HEK293 (cell line): ENCODE measurements at regions not wholly inside any gene's neighbourhood (a gene's known extent, or its start where the extent isn't known, plus 50 kb on each side); places are given as distances from the start of the nearest gene placed in this dataset.

Source experiments
- CTCF ChIA-PET: fragments of 350-600 bp; formaldehyde crosslinking; extraction: SDS; loops from one replicate; lab custom pipeline; 2021; ENCODE audit warnings: antibody characterized with exemption; lab: Yijun Ruan, JAX
- POLR2A ChIA-PET: fragments of 300-600 bp; formaldehyde crosslinking; extraction: SDS; loops from one replicate; lab custom pipeline; 2020; ENCODE audit warnings: antibody characterized with exemption, inconsistent platforms; lab: Yijun Ruan, JAX
- H3K27ac ChIP-seq: fragments of 200-500 bp; sonication (Bioruptor generic); 2 replicates; pipeline ENCODE4 v1.5.1; 2014; ENCODE audit warnings: low read depth, low read length, control low read depth, inconsistent platforms; ENCODE audit errors: extremely low read depth
- H3K36me3 ChIP-seq, 2 experiments: fragments of 200-500 bp in 1 of 2; sonication (Bioruptor generic) in 1 of 2; 1 replicate in 1 of 2; 2 replicates in 1 of 2; pipeline ENCODE4 v1.5.1; 2014 to 2017; ENCODE audit warnings: inconsistent platforms in 2 of 2, low read length in 2 of 2; ENCODE audit not compliant: control insufficient read depth in 2 of 2, insufficient read depth in 1 of 2
- H3K4me1 ChIP-seq: fragments of 200-500 bp; sonication (Bioruptor generic); 2 replicates; pipeline ENCODE4 v1.5.1; 2014; ENCODE audit warnings: mild to moderate bottlenecking, low read length, inconsistent platforms; ENCODE audit not compliant: control insufficient read depth, insufficient read depth
- H3K4me3 ChIP-seq: 2 replicates; pipeline ENCODE4 v1.5.1; 2011; ENCODE audit warnings: low read depth, mild to moderate bottlenecking, control low read depth, low read length, moderate library complexity
- H3K9me3 ChIP-seq: fragments of 200-500 bp; sonication (Bioruptor generic); 2 replicates; pipeline ENCODE4 v1.5.1; 2014; ENCODE audit warnings: low read depth, low read length, inconsistent platforms; ENCODE audit not compliant: control insufficient read depth, insufficient read depth
- FEZF1 ChIP-seq: fragments of 450-650 bp; formaldehyde crosslinking; IDR thresholded peaks from 2 replicates; pipeline ENCODE4 v1.5.1; 2016; ENCODE audit warnings: missing biosample characterization, missing genetic modification characterization
- GLIS1 ChIP-seq: fragments of 450-650 bp; formaldehyde crosslinking; IDR thresholded peaks from 2 replicates; pipeline ENCODE4 v1.5.1; 2016; ENCODE audit warnings: missing biosample characterization, missing genetic modification characterization
- REPIN1 ChIP-seq: fragments of 450-650 bp; formaldehyde crosslinking; IDR thresholded peaks from 2 replicates; pipeline ENCODE4 v1.5.1; 2017; ENCODE audit warnings: missing biosample characterization, missing genetic modification characterization, low read depth
- TCF7L2 ChIP-seq: IDR thresholded peaks from 2 replicates; pipeline ENCODE4 v1.6.1; 2011; ENCODE audit warnings: low read depth, mild to moderate bottlenecking, inconsistent platforms, low read length, moderate library complexity, borderline replicate concordance
- ZBTB48 ChIP-seq: fragments of 450-650 bp; formaldehyde crosslinking; IDR thresholded peaks from 2 replicates; pipeline ENCODE4 v1.5.1; 2016; ENCODE audit warnings: missing biosample characterization, missing genetic modification characterization
- ZBTB8A ChIP-seq: fragments of 450-650 bp; formaldehyde crosslinking; IDR thresholded peaks from 2 replicates; pipeline ENCODE4 v1.5.1; 2016; ENCODE audit warnings: missing biosample characterization, missing genetic modification characterization
- ZNF157 ChIP-seq: fragments of 450-650 bp; formaldehyde crosslinking; IDR thresholded peaks from 2 replicates; pipeline ENCODE4 v1.5.1; 2016; ENCODE audit warnings: missing biosample characterization, missing genetic modification characterization
- ZNF202 ChIP-seq: fragments of 450-650 bp; formaldehyde crosslinking; IDR thresholded peaks from 2 replicates; pipeline ENCODE4 v1.5.1; 2016; ENCODE audit warnings: missing biosample characterization, missing genetic modification characterization, borderline replicate concordance
- ZNF266 ChIP-seq: fragments of 450-650 bp; formaldehyde crosslinking; IDR thresholded peaks from 2 replicates; pipeline ENCODE4 v1.5.1; 2016; ENCODE audit warnings: missing biosample characterization, missing genetic modification characterization, low read depth
- ZNF311 ChIP-seq: fragments of 450-650 bp; formaldehyde crosslinking; IDR thresholded peaks from 2 replicates; pipeline ENCODE4 v1.5.1; 2017; ENCODE audit warnings: missing biosample characterization, missing genetic modification characterization, borderline replicate concordance
- ZNF37A ChIP-seq: fragments of 450-650 bp; IDR thresholded peaks from 2 replicates; pipeline ENCODE4 v1.5.1; 2018; ENCODE audit warnings: missing biosample characterization, missing genetic modification characterization
- ZNF571 ChIP-seq: fragments of 450-650 bp; formaldehyde crosslinking; IDR thresholded peaks from 2 replicates; pipeline ENCODE4 v1.5.0; 2017; ENCODE audit warnings: missing biosample characterization, missing genetic modification characterization
- ZNF76 ChIP-seq: fragments of 450-650 bp; formaldehyde crosslinking; IDR thresholded peaks from 2 replicates; pipeline ENCODE4; 2016; ENCODE audit warnings: low read depth, missing biosample characterization, missing genetic modification characterization, borderline replicate concordance
- ZNF792 ChIP-seq: fragments of 450-650 bp; formaldehyde crosslinking; IDR thresholded peaks from 2 replicates; pipeline ENCODE4 v1.5.1; 2016; ENCODE audit warnings: missing biosample characterization, missing genetic modification characterization
- ZNF830 ChIP-seq: fragments of 450-650 bp; IDR thresholded peaks from 2 replicates; pipeline ENCODE4 v1.5.0; 2018; ENCODE audit warnings: missing biosample characterization, missing genetic modification characterization, low read depth, mild to moderate bottlenecking, moderate library complexity
- TF ChIP-seq, protein P1 (sequence below): fragments of 450-650 bp; formaldehyde crosslinking; IDR thresholded peaks from 2 replicates; pipeline ENCODE4 v1.5.1; 2016; ENCODE audit warnings: missing biosample characterization, missing genetic modification characterization
- TF ChIP-seq, protein P2 (sequence below): fragments of 450-650 bp; formaldehyde crosslinking; IDR thresholded peaks from 2 replicates; pipeline ENCODE4 v1.5.1; 2016; ENCODE audit warnings: missing biosample characterization, missing genetic modification characterization
- TF ChIP-seq, protein P3 (sequence below): fragments of 450-650 bp; formaldehyde crosslinking; IDR thresholded peaks from 2 replicates; pipeline ENCODE4 v1.5.0; 2017; ENCODE audit warnings: missing biosample characterization, missing genetic modification characterization, borderline replicate concordance
- TF ChIP-seq, protein P4 (sequence below): fragments of 450-650 bp; formaldehyde crosslinking; IDR thresholded peaks from 2 replicates; pipeline ENCODE4 v1.5.1; 2016; ENCODE audit warnings: missing biosample characterization, missing genetic modification characterization
- TF ChIP-seq, protein P5 (sequence below): fragments of 450-650 bp; formaldehyde crosslinking; IDR thresholded peaks from 2 replicates; pipeline ENCODE4 v1.5.1; 2016; ENCODE audit warnings: missing biosample characterization, missing genetic modification characterization

DNA sequence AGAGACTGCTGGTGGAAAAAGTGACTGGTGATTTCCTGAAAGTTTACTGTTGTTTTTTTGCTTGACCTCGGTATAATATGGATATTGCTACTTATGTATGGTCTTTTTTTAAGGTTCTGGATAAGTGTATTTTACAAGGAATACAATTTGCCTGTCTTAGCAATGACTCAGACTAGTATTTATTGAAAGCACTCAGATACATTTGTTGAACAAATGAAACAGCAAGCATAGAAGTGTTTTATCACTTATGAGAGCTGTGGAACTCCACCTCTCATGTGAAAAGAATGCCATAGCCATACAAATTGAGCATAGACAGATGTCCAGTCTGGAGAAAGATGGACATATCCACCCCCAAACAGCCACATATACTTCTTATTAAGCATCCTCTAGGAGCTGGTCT is 340.4 kb upstream of the FBXO33 start (continued):
- TF ChIP-seq FEZF1 (tag by site-specific recombination) (no peak), ZNF830 (tag by site-specific recombination) (no peak), ZNF157 (tag by site-specific recombination) (no peak)
- TF ChIP-seq, protein P1, sequence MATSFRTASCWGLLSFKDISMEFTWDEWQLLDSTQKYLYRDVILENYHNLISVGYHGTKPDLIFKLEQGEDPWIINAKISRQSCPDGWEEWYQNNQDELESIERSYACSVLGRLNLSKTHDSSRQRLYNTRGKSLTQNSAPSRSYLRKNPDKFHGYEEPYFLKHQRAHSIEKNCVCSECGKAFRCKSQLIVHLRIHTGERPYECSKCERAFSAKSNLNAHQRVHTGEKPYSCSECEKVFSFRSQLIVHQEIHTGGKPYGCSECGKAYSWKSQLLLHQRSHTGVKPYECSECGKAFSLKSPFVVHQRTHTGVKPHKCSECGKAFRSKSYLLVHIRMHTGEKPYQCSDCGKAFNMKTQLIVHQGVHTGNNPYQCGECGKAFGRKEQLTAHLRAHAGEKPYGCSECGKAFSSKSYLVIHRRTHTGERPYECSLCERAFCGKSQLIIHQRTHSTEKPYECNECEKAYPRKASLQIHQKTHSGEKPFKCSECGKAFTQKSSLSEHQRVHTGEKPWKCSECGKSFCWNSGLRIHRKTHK (tag by site-specific recombination): no peak
- TF ChIP-seq, protein P2, sequence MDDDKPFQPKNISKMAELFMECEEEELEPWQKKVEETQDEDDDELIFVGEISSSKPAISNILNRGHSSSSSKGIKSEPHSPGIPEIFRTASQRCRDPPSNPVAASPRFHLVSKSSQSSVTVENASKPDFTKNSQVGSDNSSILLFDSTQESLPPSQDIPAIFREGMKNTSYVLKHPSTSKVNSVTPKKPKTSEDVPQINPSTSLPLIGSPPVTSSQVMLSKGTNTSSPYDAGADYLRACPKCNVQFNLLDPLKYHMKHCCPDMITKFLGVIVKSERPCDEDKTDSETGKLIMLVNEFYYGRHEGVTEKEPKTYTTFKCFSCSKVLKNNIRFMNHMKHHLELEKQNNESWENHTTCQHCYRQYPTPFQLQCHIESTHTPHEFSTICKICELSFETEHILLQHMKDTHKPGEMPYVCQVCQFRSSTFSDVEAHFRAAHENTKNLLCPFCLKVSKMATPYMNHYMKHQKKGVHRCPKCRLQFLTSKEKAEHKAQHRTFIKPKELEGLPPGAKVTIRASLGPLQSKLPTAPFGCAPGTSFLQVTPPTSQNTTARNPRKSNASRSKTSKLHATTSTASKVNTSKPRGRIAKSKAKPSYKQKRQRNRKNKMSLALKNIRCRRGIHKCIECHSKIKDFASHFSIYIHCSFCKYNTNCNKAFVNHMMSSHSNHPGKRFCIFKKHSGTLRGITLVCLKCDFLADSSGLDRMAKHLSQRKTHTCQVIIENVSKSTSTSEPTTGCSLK (tag by site-specific recombination): no peak

DNA sequence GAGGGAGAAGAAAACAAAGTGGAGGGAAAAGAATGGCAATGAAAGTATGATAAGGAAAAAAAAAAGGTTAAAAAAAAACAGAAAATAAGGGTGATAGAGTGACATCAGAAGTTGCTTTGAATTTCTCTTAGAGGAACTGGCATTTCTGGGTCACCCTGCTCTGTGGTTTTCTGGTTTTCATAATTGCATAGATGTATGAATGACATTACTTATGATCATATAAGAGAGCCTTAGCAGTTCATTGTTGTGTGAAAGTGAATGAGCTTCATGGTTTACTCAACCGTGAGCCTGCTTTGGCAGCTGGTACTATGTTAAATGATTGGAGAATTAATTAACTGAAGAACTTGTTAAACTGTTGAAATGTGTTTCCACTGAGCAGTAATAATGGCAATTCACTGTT is 336.4 kb upstream of the FBXO33 start:
- H3K9me3 ChIP-seq: no peaks in the 10 kb centered on the region
- no peaks in the 10 kb centered on the region for H3K36me3 ChIP-seq
- CTCF ChIA-PET: no interaction called here
- H3K4me1 ChIP-seq: no peaks in the 10 kb centered on the region
- no peak overlapping the region for H3K4me3 ChIP-seq
- no peak overlapping the region for H3K27ac ChIP-seq
- POLR2A ChIA-PET: no interaction called here
- TF ChIP-seq TCF7L2: no peak
- no peak for TF ChIP-seq ZNF202 (tag by site-specific recombination)
- TF ChIP-seq ZBTB48: no peak
- TF ChIP-seq ZNF311 (tag by site-specific recombination): no peak
- no peak for TF ChIP-seq ZNF157 (tag by site-specific recombination)
- TF ChIP-seq ZNF266 (tag by site-specific recombination): no peak
- no peak for TF ChIP-seq ZNF571 (tag by site-specific recombination)
- TF ChIP-seq, protein P3, sequence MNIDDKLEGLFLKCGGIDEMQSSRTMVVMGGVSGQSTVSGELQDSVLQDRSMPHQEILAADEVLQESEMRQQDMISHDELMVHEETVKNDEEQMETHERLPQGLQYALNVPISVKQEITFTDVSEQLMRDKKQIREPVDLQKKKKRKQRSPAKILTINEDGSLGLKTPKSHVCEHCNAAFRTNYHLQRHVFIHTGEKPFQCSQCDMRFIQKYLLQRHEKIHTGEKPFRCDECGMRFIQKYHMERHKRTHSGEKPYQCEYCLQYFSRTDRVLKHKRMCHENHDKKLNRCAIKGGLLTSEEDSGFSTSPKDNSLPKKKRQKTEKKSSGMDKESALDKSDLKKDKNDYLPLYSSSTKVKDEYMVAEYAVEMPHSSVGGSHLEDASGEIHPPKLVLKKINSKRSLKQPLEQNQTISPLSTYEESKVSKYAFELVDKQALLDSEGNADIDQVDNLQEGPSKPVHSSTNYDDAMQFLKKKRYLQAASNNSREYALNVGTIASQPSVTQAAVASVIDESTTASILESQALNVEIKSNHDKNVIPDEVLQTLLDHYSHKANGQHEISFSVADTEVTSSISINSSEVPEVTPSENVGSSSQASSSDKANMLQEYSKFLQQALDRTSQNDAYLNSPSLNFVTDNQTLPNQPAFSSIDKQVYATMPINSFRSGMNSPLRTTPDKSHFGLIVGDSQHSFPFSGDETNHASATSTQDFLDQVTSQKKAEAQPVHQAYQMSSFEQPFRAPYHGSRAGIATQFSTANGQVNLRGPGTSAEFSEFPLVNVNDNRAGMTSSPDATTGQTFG (tag by site-specific recombination): no peak
- TF ChIP-seq ZNF37A (tag by site-specific recombination): no peak
- no peak for TF ChIP-seq ZBTB8A (tag by site-specific recombination)
- no peak for TF ChIP-seq ZNF76 (tag by site-specific recombination)
- TF ChIP-seq, protein P4, sequence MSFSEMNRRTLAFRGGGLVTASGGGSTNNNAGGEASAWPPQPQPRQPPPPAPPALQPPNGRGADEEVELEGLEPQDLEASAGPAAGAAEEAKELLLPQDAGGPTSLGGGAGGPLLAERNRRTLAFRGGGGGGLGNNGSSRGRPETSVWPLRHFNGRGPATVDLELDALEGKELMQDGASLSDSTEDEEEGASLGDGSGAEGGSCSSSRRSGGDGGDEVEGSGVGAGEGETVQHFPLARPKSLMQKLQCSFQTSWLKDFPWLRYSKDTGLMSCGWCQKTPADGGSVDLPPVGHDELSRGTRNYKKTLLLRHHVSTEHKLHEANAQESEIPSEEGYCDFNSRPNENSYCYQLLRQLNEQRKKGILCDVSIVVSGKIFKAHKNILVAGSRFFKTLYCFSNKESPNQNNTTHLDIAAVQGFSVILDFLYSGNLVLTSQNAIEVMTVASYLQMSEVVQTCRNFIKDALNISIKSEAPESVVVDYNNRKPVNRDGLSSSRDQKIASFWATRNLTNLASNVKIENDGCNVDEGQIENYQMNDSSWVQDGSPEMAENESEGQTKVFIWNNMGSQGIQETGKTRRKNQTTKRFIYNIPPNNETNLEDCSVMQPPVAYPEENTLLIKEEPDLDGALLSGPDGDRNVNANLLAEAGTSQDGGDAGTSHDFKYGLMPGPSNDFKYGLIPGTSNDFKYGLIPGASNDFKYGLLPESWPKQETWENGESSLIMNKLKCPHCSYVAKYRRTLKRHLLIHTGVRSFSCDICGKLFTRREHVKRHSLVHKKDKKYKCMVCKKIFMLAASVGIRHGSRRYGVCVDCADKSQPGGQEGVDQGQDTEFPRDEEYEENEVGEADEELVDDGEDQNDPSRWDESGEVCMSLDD (tag by site-specific recombination): no peak
- TF ChIP-seq REPIN1 (tag by site-specific recombination): no peak
- TF ChIP-seq ZNF792 (tag by site-specific recombination): no peak
- no peak for TF ChIP-seq GLIS1 (tag by site-specific recombination)
- TF ChIP-seq, protein P5, sequence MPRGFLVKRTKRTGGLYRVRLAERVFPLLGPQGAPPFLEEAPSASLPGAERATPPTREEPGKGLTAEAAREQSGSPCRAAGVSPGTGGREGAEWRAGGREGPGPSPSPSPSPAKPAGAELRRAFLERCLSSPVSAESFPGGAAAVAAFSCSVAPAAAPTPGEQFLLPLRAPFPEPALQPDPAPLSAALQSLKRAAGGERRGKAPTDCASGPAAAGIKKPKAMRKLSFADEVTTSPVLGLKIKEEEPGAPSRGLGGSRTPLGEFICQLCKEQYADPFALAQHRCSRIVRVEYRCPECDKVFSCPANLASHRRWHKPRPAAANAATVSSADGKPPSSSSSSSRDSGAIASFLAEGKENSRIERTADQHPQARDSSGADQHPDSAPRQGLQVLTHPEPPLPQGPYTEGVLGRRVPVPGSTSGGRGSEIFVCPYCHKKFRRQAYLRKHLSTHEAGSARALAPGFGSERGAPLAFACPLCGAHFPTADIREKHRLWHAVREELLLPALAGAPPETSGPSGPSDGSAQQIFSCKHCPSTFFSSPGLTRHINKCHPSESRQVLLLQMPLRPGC (tag by site-specific recombination): no peak
